GM21576 (cell line): ENCODE measurements at regions not wholly inside any gene's neighbourhood (a gene's known extent, or its start where the extent isn't known, plus 50 kb on each side); places are given as distances from the start of the nearest gene placed in this dataset.
A peak's percentile ranks its signal among the peaks of the same experiment; 100 is the strongest.
"Not testable (repeated sequence)": the region's sequence is repeated elsewhere in the genome, so short reads cannot be mapped to it uniquely, and the experiment has no call there.

ENCODE experiments used
- ATAC-seq: cut with Tn5 transposase; IDR thresholded peaks from one replicate; pipeline ENCODE4 v1.9.1; 2021; ENCODE audit warnings: mild to moderate bottlenecking, moderate library complexity; ENCODE audit not compliant: unreplicated experiment

GRCh38 chr10:64174666-64175255 is 653.6 kb downstream of the REEP3 start:
- ATAC-seq = no peak

GRCh38 chr10:64175271-64175962 is 654.2 kb downstream of the REEP3 start:
- ATAC-seq = no peak

- ATAC-seq = no peak
Measured at GRCh38 chr10:64182671-64183070, 661.5 kb downstream of the REEP3 start.

GRCh38 chr10:64191286-64191685 is 670.1 kb downstream of the REEP3 start:
- no peak for ATAC-seq

- ATAC-seq = no peak
Measured at GRCh38 chr10:64196638-64197315, 675.6 kb downstream of the REEP3 start.

- ATAC-seq = no peak
Measured at GRCh38 chr10:64201936-64202335, 680.7 kb downstream of the REEP3 start.

GRCh38 chr10:64204504-64204903 is 683.3 kb downstream of the REEP3 start:
- not testable (repeated sequence) for ATAC-seq

GRCh38 chr10:64206409-64206808 is 685.2 kb downstream of the REEP3 start:
- no peak for ATAC-seq

- no peak for ATAC-seq
Measured at GRCh38 chr10:64209561-64209960, 688.4 kb downstream of the REEP3 start.

- no peak for ATAC-seq
Measured at GRCh38 chr10:64210211-64210610, 689.0 kb downstream of the REEP3 start.

GRCh38 chr10:64211466-64211865 is 690.3 kb downstream of the REEP3 start:
- ATAC-seq = no peak

- no peak for ATAC-seq
Measured at GRCh38 chr10:64215088-64215487, 693.9 kb downstream of the REEP3 start.

- ATAC-seq = no peak
Measured at GRCh38 chr10:64219271-64220025, 698.2 kb downstream of the REEP3 start.

- ATAC-seq = no peak
Measured at GRCh38 chr10:64234489-64234888, 713.3 kb downstream of the REEP3 start.

- ATAC-seq = no peak
Measured at GRCh38 chr10:64257704-64258103, 736.5 kb downstream of the REEP3 start.

GRCh38 chr10:64261092-64261491 is 739.9 kb downstream of the REEP3 start:
- peak; percentile 50 for ATAC-seq

GRCh38 chr10:64261676-64262075 is 740.5 kb downstream of the REEP3 start:
- no peak for ATAC-seq

GRCh38 chr10:64265961-64266360 is 744.8 kb downstream of the REEP3 start:
- no peak for ATAC-seq

- ATAC-seq = no peak
Measured at GRCh38 chr10:64271508-64271907, 750.3 kb downstream of the REEP3 start.

- no peak for ATAC-seq
Measured at GRCh38 chr10:64271983-64272382, 750.8 kb downstream of the REEP3 start.

GRCh38 chr10:64275001-64275400 is 753.8 kb downstream of the REEP3 start:
- no peak for ATAC-seq
